ENCODE measurements at regions not wholly inside any gene's neighbourhood (a gene's known extent, or its start where the extent isn't known, plus 50 kb on each side); places are given as distances from the start of the nearest gene placed in this dataset.

DNA sequence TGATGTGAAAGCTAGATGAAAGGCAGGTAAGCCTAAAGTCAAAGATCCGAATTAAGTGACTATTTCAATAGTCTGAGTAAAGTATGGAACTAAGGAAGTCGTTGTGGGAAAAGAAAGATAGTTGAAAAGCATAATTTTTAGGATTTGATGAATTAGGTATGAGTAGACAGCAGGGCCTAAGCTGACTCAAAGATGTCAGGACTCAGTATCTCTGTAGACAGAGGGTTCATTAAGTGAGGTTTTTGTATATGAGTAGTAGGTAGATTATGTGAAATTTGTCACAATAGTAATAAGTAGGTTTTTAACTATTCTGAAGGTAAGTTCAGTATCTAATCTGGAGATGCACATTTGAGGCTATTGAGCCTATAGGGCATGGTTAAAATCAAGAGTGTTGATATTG is 196.4 kb downstream of the RASSF9 start:
- DNase-seq (ENCODE audit: low read depth, low spot score), result no peak

- DNase-seq (ENCODE audit: low read depth, low spot score), result no peak
Measured at GRCh38 chr12:85641796-85642195, 194.4 kb downstream of the RASSF9 start.

DNA sequence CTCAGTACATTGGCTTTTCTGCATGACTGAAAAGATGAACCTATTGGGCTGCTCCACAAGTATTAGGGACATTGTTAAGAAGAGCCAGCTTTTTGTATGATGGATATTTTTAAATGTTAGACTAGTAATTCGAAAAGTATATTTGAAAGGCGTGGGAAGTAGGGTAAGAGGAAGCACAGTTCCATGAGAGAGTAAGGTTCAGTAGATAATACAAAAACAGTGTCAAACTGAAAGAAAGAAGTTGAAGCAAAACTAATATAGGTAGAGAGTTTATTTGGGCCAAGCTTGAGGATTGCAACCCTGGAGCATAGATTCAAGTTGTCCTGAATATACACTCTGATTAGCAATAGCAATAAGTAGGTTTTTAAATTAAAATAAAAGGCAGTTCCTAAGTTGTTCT is 193.9 kb downstream of the RASSF9 start:
- DNase-seq (ENCODE audit: low read depth, low spot score), result no peak

DNA sequence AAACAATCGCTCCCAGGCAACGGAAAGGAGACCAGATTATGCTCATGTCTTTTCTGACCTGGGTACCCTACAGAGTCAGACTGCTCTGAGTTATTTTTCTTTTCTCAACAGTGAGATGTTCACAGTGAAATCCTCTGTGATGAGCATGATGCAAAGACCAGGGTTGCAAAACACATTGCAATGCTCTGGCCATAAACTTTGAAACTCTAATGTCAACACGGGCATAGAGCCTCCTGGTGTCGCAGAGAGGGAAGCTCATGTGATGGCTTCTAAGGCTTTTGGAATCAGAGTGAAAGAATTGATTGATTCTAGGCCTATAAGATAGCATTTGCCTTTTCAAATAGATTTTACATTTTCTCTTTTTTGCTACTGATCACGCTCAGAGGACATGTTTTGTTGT is 193.4 kb downstream of the RASSF9 start:
- no peak for DNase-seq (ENCODE audit: low read depth, low spot score)

DNA sequence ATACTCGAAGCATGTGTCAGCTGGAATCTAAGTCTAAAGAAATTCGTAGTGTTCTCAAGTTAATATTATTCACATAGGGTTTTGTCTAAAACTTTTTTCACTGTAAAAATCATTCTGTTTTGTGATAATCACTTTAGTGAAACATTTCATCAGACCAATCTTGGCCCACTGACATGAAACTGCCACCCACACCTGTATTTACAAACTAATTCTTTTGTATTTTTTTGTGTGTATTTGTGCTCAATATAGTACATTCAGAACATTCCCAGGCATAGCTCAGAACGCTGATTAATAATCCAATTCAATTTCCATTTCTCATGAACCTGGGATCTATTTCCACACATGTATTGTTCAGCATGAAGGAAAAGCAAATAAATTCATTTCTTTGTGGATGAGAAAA is 191.7 kb downstream of the RASSF9 start:
- no peak for DNase-seq (ENCODE audit: low read depth, low spot score)

DNA sequence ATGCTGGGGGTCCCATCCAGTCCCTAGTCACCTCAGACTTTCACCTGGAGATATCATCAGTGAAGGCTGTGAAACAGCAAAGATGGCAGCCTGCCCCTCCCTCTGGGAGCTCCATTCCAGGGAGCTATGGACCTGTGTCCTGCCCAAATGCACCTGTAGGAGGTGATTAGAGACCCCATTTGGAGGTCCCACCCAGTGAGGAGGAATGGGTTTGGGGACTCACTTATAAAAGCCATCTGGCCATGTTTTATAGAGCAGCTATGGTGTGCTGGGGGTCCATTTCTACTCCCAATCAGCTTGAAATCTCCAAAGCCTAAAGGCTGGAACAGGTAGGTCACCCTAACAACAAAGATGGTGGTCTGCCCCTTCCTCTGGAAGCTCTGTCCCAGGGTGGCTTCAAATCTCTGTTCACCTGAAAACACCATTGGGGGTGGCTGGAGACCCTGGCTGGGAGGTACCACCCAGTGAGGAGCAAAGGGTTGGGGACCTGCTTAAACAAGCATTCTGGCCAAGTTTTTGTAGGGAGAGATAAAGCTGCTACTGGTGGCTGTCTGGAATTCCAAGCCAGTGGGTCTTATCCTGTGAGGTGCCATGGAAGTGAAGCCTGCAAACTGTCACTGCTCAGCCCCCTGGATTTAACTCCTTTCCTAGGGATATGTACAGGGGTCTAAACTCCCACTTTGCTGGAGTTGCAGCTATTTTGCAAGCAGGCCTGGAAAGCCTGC is 182.3 kb downstream of the RASSF9 start:
- no peak for DNase-seq (ENCODE audit: low read depth, low spot score)

DNA sequence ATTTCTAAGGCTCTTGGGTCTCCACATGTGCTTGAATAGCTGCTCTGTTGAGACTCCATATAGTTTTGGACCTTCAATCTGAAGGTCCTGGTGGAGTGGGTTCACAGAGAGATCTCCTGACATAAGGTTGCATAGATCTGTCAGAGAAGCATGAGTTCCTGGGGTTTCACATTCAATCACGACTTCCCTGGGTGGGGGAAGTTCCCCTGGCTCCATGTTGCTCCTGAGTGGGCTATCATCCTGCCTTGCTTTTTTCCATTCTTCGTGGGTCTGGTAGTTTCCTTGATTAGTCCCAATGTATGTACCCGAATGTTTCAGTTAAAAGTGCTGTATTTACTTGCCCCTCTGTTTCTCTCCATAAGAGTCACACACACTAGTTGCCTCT is 181.8 kb downstream of the RASSF9 start:
- DNase-seq (ENCODE audit: low read depth, low spot score), result no peak

DNA sequence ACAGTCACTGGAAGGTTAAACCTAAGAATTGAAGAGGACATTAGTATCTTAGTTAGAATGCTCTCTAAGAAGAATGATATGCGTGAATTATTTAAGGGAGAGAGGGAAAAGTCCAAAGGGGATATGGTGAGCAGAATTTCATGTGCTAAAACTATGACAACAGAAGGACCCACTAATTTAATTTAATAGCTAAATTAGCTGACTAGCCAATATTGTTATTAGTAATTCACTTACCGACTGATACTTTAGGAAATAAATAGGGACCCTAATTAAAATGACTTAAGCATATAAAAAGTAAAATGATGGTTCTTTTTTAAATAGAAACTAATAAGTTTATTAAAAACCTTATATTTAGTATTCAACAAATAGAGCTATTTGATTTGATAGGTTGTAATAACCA is 179.6 kb downstream of the RASSF9 start:
- no peak for DNase-seq (ENCODE audit: low read depth, low spot score)

- DNase-seq (ENCODE audit: low read depth, low spot score), result no peak
Measured at GRCh38 chr12:85657251-85657650, 179.0 kb downstream of the RASSF9 start.

DNA sequence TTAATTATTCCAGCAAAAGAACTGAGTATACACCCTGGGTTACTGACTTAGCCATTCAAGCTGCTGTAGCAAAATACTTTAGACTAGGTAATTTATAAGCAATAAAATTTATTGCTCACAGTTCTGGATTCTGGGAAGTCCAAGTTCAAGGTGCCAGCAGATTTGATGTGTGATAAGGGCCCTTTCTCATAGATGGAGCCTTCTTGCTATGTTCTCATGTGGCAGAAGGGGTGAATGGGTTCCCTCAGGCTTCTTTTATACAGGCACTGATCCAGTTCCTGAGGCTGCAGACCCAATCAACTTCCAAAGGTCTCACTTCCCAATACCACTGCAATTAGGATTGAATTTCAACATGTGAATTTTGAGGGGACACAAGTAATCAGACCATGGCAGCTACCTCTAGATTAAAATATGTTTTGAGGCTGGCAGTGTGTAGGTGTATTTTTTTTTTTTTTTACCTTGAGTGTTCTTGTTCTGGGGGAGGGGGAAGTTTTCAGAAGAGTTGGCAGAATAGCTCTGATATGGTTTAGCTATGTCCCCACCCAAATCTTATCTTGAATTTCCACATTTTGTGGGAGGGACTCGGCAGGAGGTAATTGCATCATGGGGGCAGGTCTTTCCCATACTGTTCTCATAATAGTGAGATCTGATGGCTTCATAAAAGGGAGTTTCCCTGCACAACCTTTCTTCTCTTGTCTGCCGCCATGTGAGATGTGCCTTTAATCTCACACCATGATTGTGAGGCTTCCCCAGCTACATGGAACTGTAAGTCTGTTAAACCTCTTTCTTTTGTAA is 178.2 kb downstream of the RASSF9 start:
- DNase-seq (ENCODE audit: low read depth, low spot score), result no peak

- DNase-seq (ENCODE audit: low read depth, low spot score), result no peak
Measured at GRCh38 chr12:85659754-85660530, 176.3 kb downstream of the RASSF9 start.

DNA sequence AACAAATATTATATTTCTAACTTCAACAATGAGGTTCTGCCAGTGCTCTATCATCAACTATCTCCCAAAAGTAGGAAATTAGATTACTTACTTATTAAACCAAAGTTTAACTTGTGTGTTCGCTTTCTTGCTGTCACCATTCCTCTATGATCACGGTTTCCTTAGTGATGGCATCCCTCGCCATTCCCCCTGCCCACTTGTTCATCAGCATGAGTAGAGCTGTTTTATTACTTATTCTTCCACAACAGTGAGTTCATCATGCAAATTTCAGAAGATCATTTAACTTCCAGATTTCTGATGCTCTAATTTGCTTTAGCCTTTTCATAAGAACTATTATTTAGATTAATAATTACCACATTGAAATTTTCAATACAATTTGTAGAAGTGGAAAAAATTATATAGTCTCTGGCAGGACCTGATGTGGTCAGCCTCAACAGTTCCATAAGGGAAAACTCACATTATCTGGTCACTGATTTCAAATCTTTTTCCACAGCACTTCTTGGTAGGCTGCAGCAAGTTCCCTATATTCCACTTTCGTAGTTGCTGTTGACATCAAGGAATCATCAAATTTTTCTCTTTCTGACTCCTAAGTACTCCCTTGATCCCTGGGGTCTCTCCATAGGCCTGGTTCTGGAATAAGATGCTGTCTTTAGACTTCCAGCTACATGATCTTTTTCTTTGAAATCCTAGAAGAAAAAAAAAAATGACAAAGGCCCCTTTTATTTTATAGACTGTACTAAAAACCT is 174.6 kb downstream of the RASSF9 start:
- DNase-seq (ENCODE audit: low read depth, low spot score), result no peak

- no peak for DNase-seq (ENCODE audit: low read depth, low spot score)
Measured at GRCh38 chr12:85662207-85662602, 174.0 kb downstream of the RASSF9 start.

GRCh38 chr12:85663631-85664030 is 172.6 kb downstream of the RASSF9 start:
- DNase-seq (ENCODE audit: low read depth, low spot score), result no peak

- DNase-seq (ENCODE audit: low read depth, low spot score), result no peak
Measured at GRCh38 chr12:85664429-85664828, 171.8 kb downstream of the RASSF9 start.

DNA sequence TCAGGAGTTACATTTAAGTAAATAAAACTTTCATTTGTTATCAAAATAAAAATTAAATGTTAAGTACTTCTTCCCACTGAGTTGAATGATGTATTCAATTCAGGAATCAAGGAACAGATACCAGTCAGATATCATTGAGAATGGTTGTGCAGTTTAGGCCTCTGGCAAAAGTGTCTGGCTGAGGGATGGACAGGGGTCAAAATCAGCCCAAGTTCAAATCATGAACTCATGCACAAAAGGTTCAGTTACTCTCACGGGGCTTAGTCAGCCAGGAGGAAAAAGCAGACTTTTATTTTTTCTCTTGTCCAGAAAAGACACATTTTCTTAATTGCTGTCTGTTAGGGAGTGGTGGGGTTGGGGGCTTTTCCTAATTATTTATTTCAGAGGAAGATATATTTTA is 166.3 kb downstream of the RASSF9 start:
- DNase-seq (ENCODE audit: low read depth, low spot score), result no peak

- no peak for DNase-seq (ENCODE audit: low read depth, low spot score)
Measured at GRCh38 chr12:85672436-85672835, 163.8 kb downstream of the RASSF9 start.

DNA sequence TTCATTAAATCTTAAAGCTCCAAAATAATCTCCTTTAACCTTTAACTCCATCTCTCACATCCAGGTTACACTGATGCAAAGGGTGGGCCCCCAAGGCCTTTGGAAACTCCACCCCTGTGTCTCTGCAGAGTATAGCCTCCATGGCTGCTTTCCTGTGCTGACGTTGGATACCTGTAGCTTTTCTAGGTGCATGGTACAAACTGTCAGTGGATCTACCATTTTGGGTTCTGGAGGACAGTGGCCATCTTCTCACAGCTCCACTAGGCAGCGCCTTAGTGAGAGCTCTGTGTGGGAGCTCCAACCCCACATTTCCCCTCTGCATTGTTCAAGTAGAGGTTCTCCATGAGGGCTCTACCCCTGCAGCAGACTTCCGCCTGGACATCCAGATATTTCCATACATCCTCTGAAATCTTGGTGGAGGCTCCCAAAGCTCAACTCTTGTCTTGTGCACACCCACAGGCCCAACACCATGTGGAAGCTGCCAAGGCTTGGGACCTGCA is 162.2 kb downstream of the RASSF9 start:
- no peak for DNase-seq (ENCODE audit: low read depth, low spot score)

DNA sequence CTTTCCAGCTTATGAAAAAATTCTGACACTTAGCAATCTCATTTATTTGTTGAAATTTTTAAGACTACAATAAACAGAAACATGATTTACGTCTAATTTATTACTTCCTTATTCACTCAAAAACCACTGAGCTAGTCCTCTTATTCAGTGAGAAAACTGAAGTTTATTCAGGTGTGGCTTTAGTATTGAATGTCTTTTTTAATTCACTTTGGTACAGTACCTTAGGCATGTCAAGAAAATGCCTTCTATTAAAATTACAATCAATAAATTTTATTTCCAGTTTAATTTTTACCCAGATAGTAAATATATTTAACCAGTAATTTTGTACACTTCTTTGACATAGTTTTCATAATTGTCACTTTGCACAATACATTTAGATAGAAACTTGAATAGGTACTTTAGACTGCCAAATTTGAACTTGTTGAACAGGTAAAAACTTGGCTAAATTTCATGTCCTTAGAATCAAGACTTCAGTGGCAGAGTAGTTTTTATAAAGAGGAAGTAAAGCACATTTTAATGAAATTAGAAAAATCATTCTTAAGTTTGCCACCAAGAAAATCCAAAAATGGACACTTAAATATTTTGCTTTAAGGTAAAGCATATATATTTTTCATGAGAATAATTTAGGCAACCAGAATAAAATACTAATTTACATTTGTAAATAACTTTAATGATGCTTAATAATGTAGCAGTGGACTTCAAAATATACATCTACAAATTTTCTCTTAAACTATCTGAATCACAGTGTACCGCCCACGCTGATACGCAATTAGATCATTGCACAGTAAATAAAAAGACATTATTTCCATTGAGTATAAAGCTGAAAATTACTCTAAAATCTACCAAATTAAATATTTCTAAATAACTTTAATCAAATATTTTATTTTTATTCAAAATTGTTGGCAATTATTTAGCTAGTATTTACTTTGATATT is 159.1 kb downstream of the RASSF9 start:
- no peak for DNase-seq (ENCODE audit: low read depth, low spot score)

GRCh38 chr12:85679296-85679695 is 156.9 kb downstream of the RASSF9 start:
- DNase-seq (ENCODE audit: low read depth, low spot score), result no peak

GRCh38 chr12:85680881-85681280 is 155.3 kb downstream of the RASSF9 start:
- DNase-seq (ENCODE audit: low read depth, low spot score), result no peak
